ENCODE measurements at regions not wholly inside any gene's neighbourhood (a gene's known extent, or its start where the extent isn't known, plus 50 kb on each side); places are given as distances from the start of the nearest gene placed in this dataset.

GRCh38 chr4:128633067-128633466, 176.4 kb upstream of the JADE1 start:
- Histone ChIP-seq H3K36me3 (ENCODE audit: control insufficient read depth, insufficient read depth, low read length) (no peaks in the 10 kb centered on the region), H3K4me1 (ENCODE audit: control insufficient read depth, insufficient read depth, low read length) (no peaks in the 10 kb centered on the region), H3K27me3 (ENCODE audit: control insufficient read depth, insufficient read depth, low read length) (no peaks in the 10 kb centered on the region), H3K4me3 (ENCODE audit: low read depth in 2 of 2, low read length in 2 of 2) (no peak overlapping the region), H3K9me3 (ENCODE audit: control insufficient read depth, insufficient read depth, low read depth, low read length) (no peaks in the 10 kb centered on the region), H3K27ac (ENCODE audit: low read length) (no peak overlapping the region)
- in situ Hi-C loops (cut with HindIII; ENCODE audit: low pct_unique_long_range_greater_than_20kb, low sequenced_read_pairs), result no loop called here
- no peak for TF ChIP-seq POLR2AphosphoS5 (IDR thresholded peaks at IDR 0.05; ENCODE audit: low read depth, low read length)
- TF ChIP-seq TCF7L2 (IDR thresholded peaks at IDR 0.05; ENCODE audit: low read depth, low read length), result no peak
- TF ChIP-seq SIN3A (IDR thresholded peaks at IDR 0.05; ENCODE audit: borderline replicate concordance, insufficient read depth, low read depth, low read length), result no peak
- TF ChIP-seq REST (IDR thresholded peaks at IDR 0.05; ENCODE audit: insufficient read depth in 1 of 2, low read depth in 2 of 2, low read length in 1 of 2), result no peak
- TF ChIP-seq CTCF (IDR thresholded peaks at IDR 0.05), result no peak
- ATAC-seq, result no peak
- no TSS peak for BruUV-seq (replicated peaks)
- DNase-seq (ENCODE audit: low read depth, low spot score), result no peak
- ChIA-PET CTCF (interaction anchor here (0.5 kb wide), 1 partner anchor 51 kb away, joined by 5 read pairs; no protein-coding TSS in a partner anchor), POLR2A (no interaction called here)
- intact Hi-C loops (cut with micrococcal nuclease; ENCODE audit: unreplicated experiment), result no loop called here

- in situ Hi-C loops (cut with HindIII; ENCODE audit: low pct_unique_long_range_greater_than_20kb, low sequenced_read_pairs), result no loop called here
- CTCF ChIA-PET, result no interaction called here
- Histone ChIP-seq H3K27me3 (ENCODE audit: control insufficient read depth, insufficient read depth, low read length) (no peaks in the 10 kb centered on the region), H3K27ac (ENCODE audit: low read length) (no peak overlapping the region), H3K9me3 (ENCODE audit: control insufficient read depth, insufficient read depth, low read depth, low read length) (no peaks in the 10 kb centered on the region), H3K4me1 (ENCODE audit: control insufficient read depth, insufficient read depth, low read length) (no peaks in the 10 kb centered on the region), H3K4me3 (ENCODE audit: low read depth in 2 of 2, low read length in 2 of 2) (no peak overlapping the region), H3K36me3 (ENCODE audit: control insufficient read depth, insufficient read depth, low read length) (no peaks in the 10 kb centered on the region)
- ATAC-seq, result no peak
- DNase-seq (ENCODE audit: low read depth, low spot score), result no peak
- TF ChIP-seq REST (IDR thresholded peaks at IDR 0.05; ENCODE audit: insufficient read depth in 1 of 2, low read depth in 2 of 2, low read length in 1 of 2) (no peak), CTCF (IDR thresholded peaks at IDR 0.05) (no peak), SIN3A (IDR thresholded peaks at IDR 0.05; ENCODE audit: borderline replicate concordance, insufficient read depth, low read depth, low read length) (no peak), POLR2AphosphoS5 (IDR thresholded peaks at IDR 0.05; ENCODE audit: low read depth, low read length) (no peak), TCF7L2 (IDR thresholded peaks at IDR 0.05; ENCODE audit: low read depth, low read length) (no peak)
- POLR2A ChIA-PET, result no interaction called here
- BruUV-seq (replicated peaks), result no TSS peak
- intact Hi-C loops (cut with micrococcal nuclease; ENCODE audit: unreplicated experiment), result no loop called here
Measured at GRCh38 chr4:128630871-128631270, 178.6 kb upstream of the JADE1 start.
